NCI-H460 (cell line): ENCODE measurements at regions not wholly inside any gene's neighbourhood (a gene's known extent, or its start where the extent isn't known, plus 50 kb on each side); places are given as distances from the start of the nearest gene placed in this dataset.
"Not testable (repeated sequence)": the region's sequence is repeated elsewhere in the genome, so short reads cannot be mapped to it uniquely, and the experiment has no call there.

Experiments
- DNase-seq: peaks from one replicate; pipeline ENCODE4 v3.0.0-alpha.2; 2016; ENCODE audit warnings: low read depth; ENCODE audit errors: extremely low read depth

- DNase-seq: no peak
Observed at GRCh38 chr2:7094231-7094741, 177.1 kb downstream of the RNF144A start.

GRCh38 chr2:7096726-7097352 is 179.6 kb downstream of the RNF144A start:
- no peak for DNase-seq

- DNase-seq: peak; percentile 59
Observed at GRCh38 chr2:7097353-7097895, 180.2 kb downstream of the RNF144A start.

GRCh38 chr2:7098816-7099215 is 181.6 kb downstream of the RNF144A start:
- DNase-seq: no peak

GRCh38 chr2:7099687-7100086 is 182.5 kb downstream of the RNF144A start:
- DNase-seq: not testable (repeated sequence)

- DNase-seq: no peak
Observed at GRCh38 chr2:7102826-7103225, 185.6 kb downstream of the RNF144A start.

GRCh38 chr2:7108792-7109532 is 191.8 kb downstream of the RNF144A start:
- no peak for DNase-seq

GRCh38 chr2:7109533-7109885 is 192.3 kb downstream of the RNF144A start:
- DNase-seq: no peak

- no peak for DNase-seq
Observed at GRCh38 chr2:7111626-7112025, 194.4 kb downstream of the RNF144A start.

GRCh38 chr2:7115364-7115763 is 198.2 kb downstream of the RNF144A start:
- DNase-seq: no peak

- DNase-seq: no peak
Observed at GRCh38 chr2:7115906-7116305, 198.7 kb downstream of the RNF144A start.

GRCh38 chr2:7116511-7116910 is 199.3 kb downstream of the RNF144A start:
- no peak for DNase-seq

GRCh38 chr2:7117076-7117475 is 199.9 kb downstream of the RNF144A start:
- no peak for DNase-seq

GRCh38 chr2:7118606-7119131 is 201.5 kb downstream of the RNF144A start:
- DNase-seq: no peak

GRCh38 chr2:7119132-7119835 is 202.1 kb downstream of the RNF144A start:
- DNase-seq: peak; percentile 42

GRCh38 chr2:7121851-7122250 is 204.6 kb downstream of the RNF144A start:
- DNase-seq: no peak

- DNase-seq: no peak
Observed at GRCh38 chr2:7127156-7127555, 209.9 kb downstream of the RNF144A start.

GRCh38 chr2:7127687-7128086 is 210.5 kb downstream of the RNF144A start:
- no peak for DNase-seq

GRCh38 chr2:7131261-7131660 is 214.0 kb downstream of the RNF144A start:
- no peak for DNase-seq

- no peak for DNase-seq
Observed at GRCh38 chr2:7132753-7133152, 215.5 kb downstream of the RNF144A start.

- DNase-seq: no peak
Observed at GRCh38 chr2:7133521-7133920, 216.3 kb downstream of the RNF144A start.
